ENCODE measurements at regions not wholly inside any gene's neighbourhood (a gene's known extent, or its start where the extent isn't known, plus 50 kb on each side); places are given as distances from the start of the nearest gene placed in this dataset.

- TF ChIP-seq CTCF (IDR thresholded peaks at IDR 0.05; ENCODE audit: insufficient read depth, low read depth, low read length, missing control alignments): no peak
- no peak overlapping the region for H3K4me3 ChIP-seq (ENCODE audit: low read depth, low read length)
- no peak for DNase-seq (ENCODE audit: low read depth)
These were observed 80.4 kb upstream of the FSHB start for GRCh38 chr11:30150425-30150824.

GRCh38 chr11:30153008-30153407 lies 77.8 kb upstream of the FSHB start:
- H3K4me3 ChIP-seq (ENCODE audit: low read depth, low read length): no peak overlapping the region
- no peak for TF ChIP-seq CTCF (IDR thresholded peaks at IDR 0.05; ENCODE audit: insufficient read depth, low read depth, low read length, missing control alignments)
- DNase-seq (ENCODE audit: low read depth): no peak

DNA sequence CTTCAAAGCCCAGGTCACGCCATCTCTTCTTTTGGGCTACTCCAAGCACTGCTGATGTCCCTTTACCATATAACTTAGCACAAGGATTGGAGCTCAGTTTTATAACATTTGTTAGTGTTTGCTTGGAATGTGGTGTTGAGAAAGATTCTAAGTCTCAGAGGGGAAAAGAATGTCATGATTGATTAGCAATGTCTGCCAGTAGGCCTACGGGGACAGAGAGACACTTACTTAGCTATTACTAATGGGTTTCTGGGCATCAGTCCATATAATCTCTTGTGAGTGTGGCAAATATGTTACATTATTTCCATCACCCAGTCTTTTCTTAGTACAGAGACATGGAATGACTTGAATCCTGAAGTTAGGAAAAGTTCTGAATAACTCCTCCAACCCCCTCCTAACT lies 75.4 kb upstream of the FSHB start:
- H3K4me3 ChIP-seq (ENCODE audit: low read depth, low read length): no peak overlapping the region
- TF ChIP-seq CTCF (IDR thresholded peaks at IDR 0.05; ENCODE audit: insufficient read depth, low read depth, low read length, missing control alignments): no peak
- no peak for DNase-seq (ENCODE audit: low read depth)

DNA sequence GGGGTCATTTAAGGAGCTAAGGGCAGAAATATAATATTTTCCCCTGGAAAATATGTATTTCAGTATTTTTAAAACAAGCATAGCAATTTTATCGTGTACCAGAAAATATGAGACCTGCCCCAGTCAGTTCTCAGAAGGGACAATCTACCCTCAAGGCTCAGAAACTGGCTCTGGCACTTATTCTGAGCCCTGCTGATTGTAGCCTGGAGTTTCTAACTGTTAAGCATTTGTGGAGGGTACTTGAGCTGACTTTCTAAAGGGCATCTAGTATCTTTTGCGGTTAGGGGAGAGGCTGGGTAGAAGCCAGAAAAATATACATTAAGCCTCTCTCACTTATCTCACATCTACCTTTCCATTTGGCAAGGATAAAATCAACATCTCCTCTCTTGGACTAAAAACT lies 71.3 kb upstream of the FSHB start:
- no peak for TF ChIP-seq CTCF (IDR thresholded peaks at IDR 0.05; ENCODE audit: insufficient read depth, low read depth, low read length, missing control alignments)
- DNase-seq (ENCODE audit: low read depth): no peak
- H3K4me3 ChIP-seq (ENCODE audit: low read depth, low read length): no peak overlapping the region

GRCh38 chr11:30165652-30166051 lies 65.2 kb upstream of the FSHB start:
- TF ChIP-seq CTCF (IDR thresholded peaks at IDR 0.05; ENCODE audit: insufficient read depth, low read depth, low read length, missing control alignments): no peak
- DNase-seq (ENCODE audit: low read depth): no peak
- H3K4me3 ChIP-seq (ENCODE audit: low read depth, low read length): no peak overlapping the region

- no peak overlapping the region for H3K4me3 ChIP-seq (ENCODE audit: low read depth, low read length)
- DNase-seq (ENCODE audit: low read depth): no peak
- no peak for TF ChIP-seq CTCF (IDR thresholded peaks at IDR 0.05; ENCODE audit: insufficient read depth, low read depth, low read length, missing control alignments)
These were observed 59.2 kb upstream of the FSHB start for GRCh38 chr11:30171661-30172060.

DNA sequence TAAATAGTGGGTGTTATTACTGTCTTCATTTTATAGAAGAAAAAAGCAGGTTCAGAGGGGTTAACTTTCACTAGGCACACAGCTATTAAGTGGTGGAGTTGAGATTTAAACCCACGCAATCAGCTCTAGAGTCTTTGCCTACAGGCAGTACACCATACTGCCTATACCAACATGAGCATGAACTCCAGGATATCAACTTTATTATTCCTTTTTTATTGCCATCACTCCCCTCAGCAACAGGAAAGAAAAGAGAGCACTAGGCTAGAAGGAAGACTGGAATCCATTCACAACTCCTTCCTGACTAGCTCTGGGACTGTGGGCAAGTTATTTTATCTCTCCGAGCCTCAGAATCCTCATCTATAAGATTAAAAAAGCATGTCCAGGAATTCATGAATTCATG lies 58.7 kb upstream of the FSHB start:
- no peak for DNase-seq (ENCODE audit: low read depth)
- H3K4me3 ChIP-seq (ENCODE audit: low read depth, low read length): no peak overlapping the region
- TF ChIP-seq CTCF (IDR thresholded peaks at IDR 0.05; ENCODE audit: insufficient read depth, low read depth, low read length, missing control alignments): no peak

Measured in GM12865 (cell line).